Osteocyte (in vitro differentiated cells): ENCODE measurements at regions not wholly inside any gene's neighbourhood (a gene's known extent, or its start where the extent isn't known, plus 50 kb on each side); places are given as distances from the start of the nearest gene placed in this dataset.
A peak's percentile ranks its signal among the peaks of the same experiment; 100 is the strongest.

ENCODE experiments used
- DNase-seq: peaks from one replicate; pipeline ENCODE4 v3.0.0; 2021; ENCODE audit warnings: mixed read lengths; ENCODE audit not compliant: unreplicated experiment; ENCODE audit errors: extremely low spot score
- H3K27ac Mint-ChIP-seq: one replicate; pipeline ENCODE4 v1.8.0; 2021; ENCODE audit warnings: mild to moderate bottlenecking, mixed read lengths; ENCODE audit not compliant: unreplicated experiment
- H3K27me3 Mint-ChIP-seq: one replicate; pipeline ENCODE4 v1.8.0; 2021; ENCODE audit warnings: mixed read lengths; ENCODE audit not compliant: unreplicated experiment
- H3K36me3 Mint-ChIP-seq: one replicate; pipeline ENCODE4 v1.8.0; 2021; ENCODE audit warnings: mixed read lengths; ENCODE audit not compliant: unreplicated experiment
- H3K4me1 Mint-ChIP-seq: one replicate; pipeline ENCODE4 v1.8.0; 2021; ENCODE audit warnings: mixed read lengths; ENCODE audit not compliant: unreplicated experiment
- H3K4me3 Mint-ChIP-seq: one replicate; pipeline ENCODE4 v1.8.0; 2021; ENCODE audit warnings: mild to moderate bottlenecking, moderate library complexity, mixed read lengths; ENCODE audit not compliant: unreplicated experiment
- H3K9me3 Mint-ChIP-seq: one replicate; pipeline ENCODE4 v1.8.0; 2021; ENCODE audit warnings: mixed read lengths; ENCODE audit not compliant: unreplicated experiment
- CTCF ChIP-seq: fragments of 200-600 bp; sonication (generic); IDR thresholded peaks from 2 replicates; pipeline ENCODE4 v1.5.0; 2021; ENCODE audit warnings: antibody characterized with exemption, mild to moderate bottlenecking, moderate library complexity

DNA sequence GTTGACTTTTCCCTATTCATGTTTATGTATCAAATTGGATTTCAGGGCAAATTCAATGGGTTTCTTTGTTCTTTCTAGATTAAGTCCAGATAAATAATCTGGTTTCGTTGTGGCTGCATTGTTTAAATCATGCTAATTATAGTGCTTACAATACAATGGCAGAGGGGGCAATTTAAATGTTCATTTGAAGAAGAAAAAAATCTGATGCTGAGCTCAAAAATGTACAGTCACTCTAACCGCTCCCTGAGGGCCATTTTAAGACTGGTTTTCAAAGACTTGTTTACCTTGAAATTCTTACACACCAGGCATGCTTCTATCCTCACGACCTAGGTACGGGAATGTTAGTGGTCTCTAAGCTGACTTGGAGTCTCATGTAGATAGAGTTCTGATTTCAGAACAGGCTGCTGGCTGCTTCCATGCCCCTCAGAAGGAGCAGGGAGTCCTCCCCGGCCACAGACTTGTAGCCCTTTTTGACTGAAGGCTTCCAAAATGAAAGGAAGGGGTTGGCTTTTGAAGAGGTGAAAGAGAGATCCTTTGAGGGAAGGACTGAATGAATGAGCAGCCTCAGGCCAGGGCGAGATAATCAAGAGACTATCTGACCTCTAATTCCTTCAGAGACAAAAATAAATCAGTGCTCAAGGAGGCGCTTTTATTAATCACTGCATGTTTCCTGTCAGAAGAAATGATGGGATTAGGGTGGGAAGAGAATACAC lies 86.1 kb upstream of the ZNF217 start:
- no peaks in the 10 kb centered on the region for H3K9me3 Mint-ChIP-seq
- H3K27ac Mint-ChIP-seq: peak overlapping the region; percentile 72
- H3K36me3 Mint-ChIP-seq: no peaks in the 10 kb centered on the region
- TF ChIP-seq CTCF: no peak
- no peak for DNase-seq
- no peak overlapping the region for H3K4me3 Mint-ChIP-seq
- H3K27me3 Mint-ChIP-seq: no peaks in the 10 kb centered on the region
- peaks cover 31% of the 10 kb centered on the region for H3K4me1 Mint-ChIP-seq

- H3K4me1 Mint-ChIP-seq: peaks cover 31% of the 10 kb centered on the region
- no peaks in the 10 kb centered on the region for H3K27me3 Mint-ChIP-seq
- H3K36me3 Mint-ChIP-seq: no peaks in the 10 kb centered on the region
- no peak for TF ChIP-seq CTCF
- no peaks in the 10 kb centered on the region for H3K9me3 Mint-ChIP-seq
- H3K4me3 Mint-ChIP-seq: no peak overlapping the region
- no peak for DNase-seq
- no peak overlapping the region for H3K27ac Mint-ChIP-seq
Measured at GRCh38 chr20:53678990-53679596, 85.5 kb upstream of the ZNF217 start.

DNA sequence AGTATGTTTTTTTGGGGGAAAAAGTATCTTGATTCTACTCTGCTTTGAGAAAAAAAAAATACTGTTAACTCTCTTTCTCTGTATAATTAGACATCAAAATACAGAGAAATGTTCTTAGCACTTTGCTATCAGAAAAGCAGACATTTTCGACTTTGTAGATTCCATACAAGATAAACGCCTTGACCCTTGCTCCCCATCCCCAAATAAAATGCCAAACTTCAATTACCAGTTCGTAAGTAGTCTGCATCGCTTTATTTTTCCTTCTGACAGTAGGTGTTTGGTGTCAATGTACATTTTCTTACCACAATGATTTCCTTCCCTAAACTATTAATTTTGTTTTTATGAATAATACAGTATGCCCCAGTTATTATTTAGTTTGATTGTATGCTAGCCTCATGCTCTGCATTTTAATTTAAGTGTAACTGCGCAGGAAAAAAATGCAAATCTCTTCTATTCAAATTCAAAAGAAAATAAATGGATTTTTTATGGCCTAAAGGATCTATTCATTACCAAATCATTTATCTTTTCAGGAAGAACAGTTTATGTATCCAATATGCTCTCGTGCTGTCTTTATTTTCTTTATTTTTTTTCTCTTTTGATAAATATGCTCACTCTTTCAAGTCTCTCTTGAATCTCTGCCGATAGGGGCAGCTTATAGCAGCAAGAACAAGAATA lies 84.8 kb upstream of the ZNF217 start:
- no peaks in the 10 kb centered on the region for H3K9me3 Mint-ChIP-seq
- H3K36me3 Mint-ChIP-seq: no peaks in the 10 kb centered on the region
- H3K4me1 Mint-ChIP-seq: peaks cover 31% of the 10 kb centered on the region
- peak overlapping the region; percentile 59 for H3K27ac Mint-ChIP-seq
- H3K4me3 Mint-ChIP-seq: no peak overlapping the region
- no peak for TF ChIP-seq CTCF
- no peak for DNase-seq
- no peaks in the 10 kb centered on the region for H3K27me3 Mint-ChIP-seq

DNA sequence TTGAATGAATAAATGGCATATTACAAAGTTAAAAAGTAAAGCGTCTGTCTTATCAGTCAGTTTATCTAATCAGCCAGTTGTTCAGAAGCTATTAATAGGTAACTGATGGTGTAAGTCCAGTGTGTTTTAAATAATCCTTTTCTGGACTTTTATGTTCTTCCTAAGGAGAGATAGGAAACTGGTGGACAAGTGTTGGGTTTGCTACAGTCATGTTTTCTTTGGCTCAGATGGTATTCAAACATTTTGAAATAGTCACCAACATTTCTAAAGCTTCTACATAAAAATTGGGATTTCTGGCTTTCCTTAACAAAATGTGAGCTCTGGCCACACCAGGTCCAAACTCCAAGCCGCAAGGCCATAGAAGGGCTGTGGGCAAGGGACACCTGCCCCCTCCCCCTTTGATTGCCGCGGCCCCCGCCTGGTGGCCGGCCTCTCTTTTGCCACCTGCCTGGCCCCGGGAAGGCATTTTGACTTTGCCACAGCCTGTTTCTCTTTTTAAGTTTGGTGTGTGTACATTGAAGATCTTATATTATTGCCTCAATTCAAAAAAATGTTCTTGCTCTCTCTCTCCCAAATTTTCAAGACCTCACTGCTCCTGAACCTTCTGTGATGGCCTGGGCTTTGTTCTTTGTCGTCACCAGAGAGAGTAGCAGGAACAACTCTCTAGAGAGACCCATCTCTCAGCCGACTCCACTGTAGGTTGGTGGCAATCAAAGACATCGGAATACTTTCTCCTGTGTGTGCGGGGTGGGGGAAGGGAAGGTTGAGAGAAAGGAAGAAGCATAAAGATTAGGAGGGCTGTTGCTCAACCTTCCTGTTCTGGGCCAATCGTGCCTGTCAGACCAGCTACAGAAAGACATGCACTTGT lies 84.0 kb upstream of the ZNF217 start:
- no peaks in the 10 kb centered on the region for H3K27me3 Mint-ChIP-seq
- H3K27ac Mint-ChIP-seq: peak overlapping the region; percentile 59
- peaks cover 36% of the 10 kb centered on the region for H3K4me1 Mint-ChIP-seq
- H3K4me3 Mint-ChIP-seq: no peak overlapping the region
- no peaks in the 10 kb centered on the region for H3K36me3 Mint-ChIP-seq
- no peak for TF ChIP-seq CTCF
- DNase-seq: no peak
- H3K9me3 Mint-ChIP-seq: no peaks in the 10 kb centered on the region
